K562 (cell line): ENCODE measurements at regions not wholly inside any gene's neighbourhood (a gene's known extent, or its start where the extent isn't known, plus 50 kb on each side); places are given as distances from the start of the nearest gene placed in this dataset.
A peak's percentile ranks its signal among the peaks of the same experiment; 100 is the strongest.

Experiments used
- ATAC-seq: fragments of 200-7000 bp; cut with Tn5 transposase; 3 replicates; pipeline ENCODE4 v1.9.1; 2020; ENCODE audit warnings: moderate library complexity
- BruUV-seq: library from RNA; stranded (reverse); fragments of 400-500 nt; replicated peaks from 2 replicates; lab custom pipeline; 2021; lab: Mats Ljungman, UMichigan
- CTCF ChIA-PET: fragments of 300-600 bp; formaldehyde crosslinking; extraction: SDS; loops from one replicate; lab custom pipeline; 2021; ENCODE audit warnings: low intra/inter-chr PET ratio; lab: Yijun Ruan, JAX
- POLR2A ChIA-PET: fragments of 300-600, 350-650 bp; sonication (Branson Sonifier 250); formaldehyde crosslinking; extraction: SDS; loops from one replicate; lab custom pipeline; 2021; ENCODE audit warnings: antibody characterized with exemption, inconsistent platforms; lab: Yijun Ruan, JAX
- DNase-seq, 4 experiments: peaks; one replicate each; pipeline versions ENCODE4 v3.0.0 to v3.0.0-alpha.2; 2011 to 2018; ENCODE audit warnings: low spot score in 3 of 4, mixed read lengths in 3 of 4; ENCODE audit errors: extremely low read depth in 1 of 4
- FAIRE-seq: peaks from 2 replicates; lab custom pipeline; 2011; peaks lifted over from hg19 to GRCh38; lab: Jason Lieb, UNC
- H2AFZ ChIP-seq: 2 replicates; pipeline ENCODE4 v1.6.0; 2011; ENCODE audit warnings: low read depth, low read length, control low read depth, inconsistent platforms
- H3K27ac ChIP-seq: fragments of 200-600 bp; 3 replicates; pipeline ENCODE4 v1.8.0; 2011; ENCODE audit warnings: low read depth, mild to moderate bottlenecking, control low read depth, inconsistent platforms, low read length, moderate library complexity, mixed read lengths; ENCODE audit errors: extremely low read depth
- H3K27me3 ChIP-seq, 2 experiments: fragments of 300-600 bp in 1 of 2; 2 replicates in 1 of 2; 3 replicates in 1 of 2; pipeline versions ENCODE4 v1.6.0 to v1.8.0; 2011; ENCODE audit warnings: inconsistent platforms in 2 of 2, low read length in 2 of 2, mild to moderate bottlenecking in 1 of 2, mixed read lengths in 1 of 2, moderate library complexity in 1 of 2; ENCODE audit not compliant: control insufficient read depth in 2 of 2, insufficient read depth in 2 of 2
- H3K36me3 ChIP-seq: fragments of 300-600 bp; 3 replicates; pipeline ENCODE4 v1.8.0; 2011; ENCODE audit warnings: mild to moderate bottlenecking, low read length, inconsistent platforms; ENCODE audit not compliant: control insufficient read depth, insufficient read depth
- H3K4me1 ChIP-seq, 2 experiments: fragments of 200-600 bp in 1 of 2; replicated peaks in 1 of 2; 2 replicates in 1 of 2; 3 replicates in 1 of 2; pipeline versions ENCODE4 v1.5.1 to v1.8.0; 2011; ENCODE audit warnings: inconsistent platforms in 2 of 2, low read length in 2 of 2, mild to moderate bottlenecking in 1 of 2, mixed read lengths in 1 of 2, moderate library complexity in 1 of 2; ENCODE audit not compliant: control insufficient read depth in 2 of 2, insufficient read depth in 2 of 2
- H3K4me2 ChIP-seq: 2 replicates; pipeline ENCODE4 v1.6.1; 2011; ENCODE audit warnings: low read length, control low read depth, inconsistent platforms, mixed read lengths; ENCODE audit not compliant: insufficient read depth
- H3K4me3 ChIP-seq: fragments of 200-600 bp; sonication (generic), shearing (Covaris generic); 2 replicates; pipeline ENCODE4 v1.5.1; 2016; ENCODE audit warnings: control low read depth, inconsistent platforms
- H3K79me2 ChIP-seq: fragments of 200-600 bp; 3 replicates; pipeline ENCODE4 v1.8.0; 2011; ENCODE audit warnings: low read length, inconsistent platforms; ENCODE audit not compliant: control insufficient read depth, insufficient read depth
- H3K9ac ChIP-seq, 2 experiments: 2 replicates each; pipeline versions ENCODE4 v1.6.0 to v1.6.1; 2011; ENCODE audit warnings: low read depth in 2 of 2, low read length in 2 of 2, control low read depth in 1 of 2, inconsistent platforms in 1 of 2, mild to moderate bottlenecking in 1 of 2, mixed read lengths in 1 of 2; ENCODE audit not compliant: insufficient read depth in 1 of 2
- H3K9me1 ChIP-seq: one replicate; pipeline ENCODE4 v1.6.0; 2011; ENCODE audit warnings: inconsistent platforms, mild to moderate bottlenecking, low read length, moderate library complexity; ENCODE audit not compliant: control insufficient read depth, insufficient read depth
- H3K9me3 ChIP-seq: replicated peaks from 2 replicates; pipeline ENCODE4 v1.5.1; 2011; ENCODE audit warnings: low read depth, low read length, inconsistent platforms; ENCODE audit not compliant: control insufficient read depth, insufficient read depth
- H4K20me1 ChIP-seq: replicated peaks from 2 replicates; pipeline ENCODE4 v1.6.1; 2011; ENCODE audit warnings: low read length, inconsistent platforms, mixed read lengths; ENCODE audit not compliant: control insufficient read depth, insufficient read depth
- ADNP ChIP-seq: fragments of 200-800 bp; sonication (Bioruptor generic); IDR thresholded peaks from 2 replicates; pipeline ENCODE4 v1.6.1; 2016; ENCODE audit warnings: missing genetic modification characterization, missing compliant biosample characterization
- CGGBP1 ChIP-seq: fragments of 250-450 bp; sonication (Bioruptor Pico); IDR thresholded peaks from 2 replicates; pipeline ENCODE4 v1.9.0; 2021; ENCODE audit warnings: mild to moderate bottlenecking
- CHCHD3 ChIP-seq: fragments of 250-450 bp; sonication (Bioruptor Pico); IDR thresholded peaks from 2 replicates; pipeline ENCODE4 v2.1.2; 2022; ENCODE audit warnings: mild to moderate bottlenecking
- HIVEP1 ChIP-seq: fragments of 250-450 bp; sonication (Bioruptor Pico); IDR thresholded peaks from 2 replicates; pipeline ENCODE4 v1.4.0; 2020; ENCODE audit warnings: mild to moderate bottlenecking
- NCOA1 ChIP-seq: fragments of 450-650 bp; IDR thresholded peaks from 2 replicates; pipeline ENCODE4 v1.6.1; 2016; ENCODE audit warnings: low read depth
- RBFOX2 ChIP-seq: fragments of 200-400 bp; formaldehyde crosslinking; IDR thresholded peaks from 2 replicates; pipeline ENCODE4 v1.6.1; 2017; ENCODE audit warnings: low read depth, mild to moderate bottlenecking, low read length, moderate library complexity
- SAP30 ChIP-seq: fragments of 200-600 bp; sonication (generic); IDR thresholded peaks from 2 replicates; pipeline ENCODE4 v1.6.1; 2012; ENCODE audit warnings: borderline replicate concordance, low read depth, mild to moderate bottlenecking, moderate library complexity, low read length, control low read depth, inconsistent platforms; ENCODE audit not compliant: insufficient read depth, poor library complexity, severe bottlenecking
- YY1 ChIP-seq, 3 experiments: IDR thresholded peaks; 2 replicates each; pipeline ENCODE4 v1.6.1; 2011; ENCODE audit warnings: low read length in 2 of 3, mild to moderate bottlenecking in 2 of 3, moderate library complexity in 2 of 3, borderline replicate concordance in 1 of 3, control low read depth in 1 of 3, low read depth in 1 of 3; ENCODE audit not compliant: insufficient read depth in 3 of 3, insufficient replicate concordance in 2 of 3, control insufficient read depth in 1 of 3, insufficient read length in 1 of 3; ENCODE audit errors: extremely low read depth in 1 of 3
- ZNF316 ChIP-seq: fragments of 450-650 bp; IDR thresholded peaks from 2 replicates; pipeline ENCODE4 v1.6.1; 2016
- ZNF347 ChIP-seq: fragments of 450-650 bp; formaldehyde crosslinking; IDR thresholded peaks from 2 replicates; pipeline ENCODE4 v1.4.0; 2020; ENCODE audit warnings: low read depth, mild to moderate bottlenecking, moderate library complexity
- ZNF431 ChIP-seq: sonication (generic); formaldehyde crosslinking; IDR thresholded peaks from 2 replicates; pipeline ENCODE4 v1.8.0; 2022; ENCODE audit warnings: mild to moderate bottlenecking, missing genetic modification reagents
- ZNF518B ChIP-seq: fragments of 250-450 bp; sonication (Bioruptor Pico); IDR thresholded peaks from 2 replicates; pipeline ENCODE4 v1.5.0; 2021; ENCODE audit warnings: mild to moderate bottlenecking, moderate library complexity
- WGBS: fragments of 100-300 bp; shearing (Covaris generic); methylation state at CpG from one replicate; pipeline ENCODE4 v1.1.6; 2016; ENCODE audit warnings: low coverage, mixed read lengths; ENCODE audit not compliant: insufficient coverage; ENCODE audit errors: missing lambda C conversion rate; 5-methylcytosine and 5-hydroxymethylcytosine counted together
- in situ Hi-C: fragments of 300-500 bp; cut with MboI; formaldehyde crosslinking; loops from 4 replicates; pipeline ENCODE4 v1.15.0; 2018; ENCODE audit warnings: inconsistent platforms, mixed read lengths
- intact Hi-C: fragments of 100-400 bp; cut with micrococcal nuclease; formaldehyde crosslinking; loops from 2 replicates; pipeline ENCODE4 v1.14.2; 2022

GRCh38 chr3:16030342-16030741 is 144.1 kb upstream of the GALNT15 start:
- CTCF ChIA-PET, result no interaction called here
- Histone ChIP-seq H3K27me3 (peaks cover 0 to 4% of the 10 kb centered on the region in 2 experiments; a peak in 2 of 5 replicates), H3K4me2 (no peak overlapping the region), H3K36me3 (no peaks in the 10 kb centered on the region), H3K4me3 (no peak overlapping the region), H3K9me3 (no peaks in the 10 kb centered on the region), H3K9me1 (no peaks in the 10 kb centered on the region), H3K4me1 (peaks cover 0 to 3% of the 10 kb centered on the region in 2 experiments; a peak in 2 of 5 replicates), H4K20me1 (no peaks in the 10 kb centered on the region), H3K79me2 (no peaks in the 10 kb centered on the region), H3K27ac (no peak overlapping the region), H3K9ac (no peak overlapping the region), H2AFZ (no peak overlapping the region)
- no peak for FAIRE-seq
- POLR2A ChIA-PET, result interaction anchor here (0.8 kb wide), 1 partner anchor 216 kb away, joined by 5 read pairs; no protein-coding TSS in a partner anchor
- 1% methylated on average over 4 of the region's 4 CpGs for WGBS
- no peak for ATAC-seq
- in situ Hi-C loops, result no loop called here
- no peak for TF ChIP-seq ZNF431
- peak; percentile 33; the same call in 1 of the 2 replicates for TF ChIP-seq ZNF316
- no TSS peak for BruUV-seq
- intact Hi-C loops, result no loop called here
- DNase-seq, result no peak

- no peaks in the 10 kb centered on the region for H3K36me3 ChIP-seq
- ChIA-PET POLR2A (interaction anchor here (0.8 to 1.2 kb wide), 2 partner anchors 18 to 218 kb away, joined by 3 to 5 read pairs; no protein-coding TSS in a partner anchor), CTCF (no interaction called here)
- peaks cover 0 to 4% of the 10 kb centered on the region in 2 experiments; a peak in 1 of 5 replicates for H3K27me3 ChIP-seq
- no TSS peak for BruUV-seq
- no peak overlapping the region for H3K4me2 ChIP-seq
- H3K79me2 ChIP-seq, result no peaks in the 10 kb centered on the region
- no peaks in the 10 kb centered on the region for H3K9me1 ChIP-seq
- FAIRE-seq, result no peak
- H2AFZ ChIP-seq, result no peak overlapping the region
- no peak overlapping the region for H3K4me3 ChIP-seq
- 0% methylated on average over 2 of the region's 2 CpGs for WGBS
- H4K20me1 ChIP-seq, result no peaks in the 10 kb centered on the region
- intact Hi-C loops (no loop called here), in situ Hi-C loops (no loop called here)
- no peak overlapping the region for H3K27ac ChIP-seq
- H3K9ac ChIP-seq, result no peak overlapping the region
- DNase-seq, result no peak
- peaks cover 0 to 3% of the 10 kb centered on the region in 2 experiments; a peak in 2 of 5 replicates for H3K4me1 ChIP-seq
- H3K9me3 ChIP-seq, result no peaks in the 10 kb centered on the region
- ATAC-seq, result no peak
- TF ChIP-seq CGGBP1 (CRISPR knock-in tag) (no peak), HIVEP1 (CRISPR knock-in tag) (no peak), ZNF347 (CRISPR knock-in tag) (no peak), NCOA1 (no peak), SAP30 (no peak), YY1 (IDR thresholded peaks at IDR 0.05; ENCODE audit: borderline replicate concordance in 1 of 3, control insufficient read depth in 1 of 3, extremely low read depth in 1 of 3, insufficient read depth in 3 of 3, insufficient read length in 1 of 3, insufficient replicate concordance in 2 of 3, low read depth in 1 of 3, low read length in 2 of 3) (no peak), RBFOX2 (no peak), ADNP (tag) (no peak), CHCHD3 (CRISPR knock-in tag) (no peak), ZNF518B (no peak)
Measured at GRCh38 chr3:16031434-16031833, 143.0 kb upstream of the GALNT15 start.
